Keratinocyte (primary cell): ENCODE measurements at regions not wholly inside any gene's neighbourhood (a gene's known extent, or its start where the extent isn't known, plus 50 kb on each side); places are given as distances from the start of the nearest gene placed in this dataset.

Experiments
- DNase-seq: peaks from one replicate; pipeline ENCODE4 v3.0.0-alpha.2; 2011; ENCODE audit warnings: low read depth, missing footprints, low spot score
- FAIRE-seq: peaks from 2 replicates; lab custom pipeline; 2011; peaks lifted over from hg19 to GRCh38; lab: Jason Lieb, UNC
- H2AFZ ChIP-seq: 2 replicates; pipeline ENCODE4 v1.6.0; 2012; ENCODE audit warnings: low read length, control low read depth, inconsistent platforms; ENCODE audit not compliant: control insufficient read depth
- H3K27ac ChIP-seq: 2 replicates; pipeline ENCODE4 v1.5.1; 2011; ENCODE audit warnings: low read length; ENCODE audit not compliant: control insufficient read depth, insufficient read depth
- H3K27me3 ChIP-seq: 3 replicates; pipeline ENCODE4 v1.6.0; 2011; ENCODE audit warnings: low read length; ENCODE audit not compliant: control insufficient read depth, insufficient read depth; ENCODE audit errors: extremely low read depth
- H3K36me3 ChIP-seq, 2 experiments: 2 replicates in 1 of 2; 3 replicates in 1 of 2; pipeline ENCODE4 v1.5.1; 2011; ENCODE audit warnings: low read length in 2 of 2, mild to moderate bottlenecking in 1 of 2; ENCODE audit not compliant: control insufficient read depth in 2 of 2, insufficient read depth in 2 of 2; ENCODE audit errors: extremely low read depth in 1 of 2
- H3K4me1 ChIP-seq: 3 replicates; pipeline ENCODE4 v1.5.1; 2011; ENCODE audit warnings: low read length; ENCODE audit not compliant: control insufficient read depth, insufficient read depth; ENCODE audit errors: extremely low read depth
- H3K4me2 ChIP-seq: 3 replicates; pipeline ENCODE4 v1.6.0; 2011; ENCODE audit warnings: low read depth, low read length; ENCODE audit not compliant: control insufficient read depth, insufficient read depth; ENCODE audit errors: extremely low read depth
- H3K4me3 ChIP-seq, 3 experiments: fragments of 200-600 bp in 1 of 3; sonication (generic) in 1 of 3; 2 replicates in 2 of 3; 3 replicates in 1 of 3; pipeline ENCODE4 v1.5.1; 2011 to 2016; ENCODE audit warnings: low read length in 3 of 3, mild to moderate bottlenecking in 3 of 3, control low read depth in 2 of 3, inconsistent platforms in 1 of 3, low read depth in 1 of 3, mixed read lengths in 1 of 3, mixed run types in 1 of 3, moderate library complexity in 1 of 3; ENCODE audit not compliant: control insufficient read depth in 2 of 3, insufficient read depth in 2 of 3; ENCODE audit errors: extremely low read depth in 1 of 3
- H3K79me2 ChIP-seq: 2 replicates; pipeline ENCODE4 v1.6.0; 2012; ENCODE audit warnings: low read length; ENCODE audit not compliant: control insufficient read depth, insufficient read depth
- H3K9ac ChIP-seq: 3 replicates; pipeline ENCODE4 v1.6.0; 2011; ENCODE audit warnings: low read length; ENCODE audit not compliant: control insufficient read depth, insufficient read depth; ENCODE audit errors: extremely low read depth
- H3K9me1 ChIP-seq: 3 replicates; pipeline ENCODE4 v1.6.0; 2011; ENCODE audit warnings: low read length; ENCODE audit not compliant: control insufficient read depth, insufficient read depth; ENCODE audit errors: extremely low read depth
- H3K9me3 ChIP-seq: 2 replicates; pipeline ENCODE4 v1.5.1; 2012; ENCODE audit warnings: low read depth, low read length; ENCODE audit not compliant: control insufficient read depth
- H4K20me1 ChIP-seq: 3 replicates; pipeline ENCODE4 v1.6.0; 2011; ENCODE audit warnings: low read length; ENCODE audit not compliant: control insufficient read depth, insufficient read depth; ENCODE audit errors: extremely low read depth
- EZH2 ChIP-seq: IDR thresholded peaks from one replicate; pipeline ENCODE4 v1.6.1; 2012; ENCODE audit warnings: inconsistent platforms, mild to moderate bottlenecking, low read length, moderate library complexity
- dilution Hi-C: fragments of 300-500 bp; cut with MboI; formaldehyde crosslinking; loops from one replicate; pipeline ENCODE4 v1.7.0; 2020; ENCODE audit warnings: low sequenced_read_pairs; ENCODE audit not compliant: extremely low pct_ligation_motif_present
- TF ChIP-seq, protein P1 (sequence below), 3 experiments: IDR thresholded peaks in 1 of 3; conservative IDR thresholded peaks in 1 of 3; optimal IDR thresholded peaks in 1 of 3; 2 replicates in 2 of 3; 3 replicates in 1 of 3; pipeline versions ENCODE3 to v1.5.1; 2011; ENCODE audit warnings: low read length in 3 of 3, mild to moderate bottlenecking in 3 of 3, moderate library complexity in 2 of 3, control low read depth in 1 of 3, inconsistent platforms in 1 of 3; ENCODE audit not compliant: insufficient read depth in 2 of 3; ENCODE audit errors: extremely low read depth in 1 of 3

GRCh38 chr10:31192475-31192874 is 126.5 kb upstream of the ZEB1 start:
- FAIRE-seq: no peak
- TF ChIP-seq EZH2: no peak
- TF ChIP-seq, protein P1, sequence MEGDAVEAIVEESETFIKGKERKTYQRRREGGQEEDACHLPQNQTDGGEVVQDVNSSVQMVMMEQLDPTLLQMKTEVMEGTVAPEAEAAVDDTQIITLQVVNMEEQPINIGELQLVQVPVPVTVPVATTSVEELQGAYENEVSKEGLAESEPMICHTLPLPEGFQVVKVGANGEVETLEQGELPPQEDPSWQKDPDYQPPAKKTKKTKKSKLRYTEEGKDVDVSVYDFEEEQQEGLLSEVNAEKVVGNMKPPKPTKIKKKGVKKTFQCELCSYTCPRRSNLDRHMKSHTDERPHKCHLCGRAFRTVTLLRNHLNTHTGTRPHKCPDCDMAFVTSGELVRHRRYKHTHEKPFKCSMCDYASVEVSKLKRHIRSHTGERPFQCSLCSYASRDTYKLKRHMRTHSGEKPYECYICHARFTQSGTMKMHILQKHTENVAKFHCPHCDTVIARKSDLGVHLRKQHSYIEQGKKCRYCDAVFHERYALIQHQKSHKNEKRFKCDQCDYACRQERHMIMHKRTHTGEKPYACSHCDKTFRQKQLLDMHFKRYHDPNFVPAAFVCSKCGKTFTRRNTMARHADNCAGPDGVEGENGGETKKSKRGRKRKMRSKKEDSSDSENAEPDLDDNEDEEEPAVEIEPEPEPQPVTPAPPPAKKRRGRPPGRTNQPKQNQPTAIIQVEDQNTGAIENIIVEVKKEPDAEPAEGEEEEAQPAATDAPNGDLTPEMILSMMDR (optimal IDR thresholded peaks at IDR 0.05 in 1 of 3, IDR thresholded peaks at IDR 0.05 in 1 of 3, conservative IDR thresholded peaks at IDR 0.05 in 1 of 3; ENCODE audit: extremely low read depth in 1 of 3, insufficient read depth in 2 of 3, low read length in 3 of 3): no peak

GRCh38 chr10:31194986-31195385 is 124.0 kb upstream of the ZEB1 start:
- H3K27me3 ChIP-seq: peaks cover 6% of the 10 kb centered on the region
- TF ChIP-seq, protein P1 (optimal IDR thresholded peaks at IDR 0.05 in 1 of 3, IDR thresholded peaks at IDR 0.05 in 1 of 3, conservative IDR thresholded peaks at IDR 0.05 in 1 of 3; ENCODE audit: extremely low read depth in 1 of 3, insufficient read depth in 2 of 3, low read length in 3 of 3): no peak
- TF ChIP-seq EZH2: no peak
- dilution Hi-C loops: no loop called here
- no peaks in the 10 kb centered on the region for H3K9me3 ChIP-seq
- DNase-seq: no peak
- no peak overlapping the region for H3K4me3 ChIP-seq
- H3K36me3 ChIP-seq: no peaks in the 10 kb centered on the region
- no peaks in the 10 kb centered on the region for H3K79me2 ChIP-seq
- H3K4me2 ChIP-seq: no peak overlapping the region
- H3K9me1 ChIP-seq: no peaks in the 10 kb centered on the region
- H3K27ac ChIP-seq: no peak overlapping the region
- H3K9ac ChIP-seq: no peak overlapping the region
- FAIRE-seq: no peak
- no peak overlapping the region for H2AFZ ChIP-seq
- no peaks in the 10 kb centered on the region for H4K20me1 ChIP-seq
- no peaks in the 10 kb centered on the region for H3K4me1 ChIP-seq

More at GRCh38 chr10:31192475-31192874, 126.5 kb upstream of the ZEB1 start:
- no peaks in the 10 kb centered on the region for H3K36me3 ChIP-seq
- no peak overlapping the region for H3K27ac ChIP-seq
- H3K4me2 ChIP-seq: no peak overlapping the region
- no peaks in the 10 kb centered on the region for H3K4me1 ChIP-seq
- H3K27me3 ChIP-seq: peaks cover 6% of the 10 kb centered on the region
- H3K9me3 ChIP-seq: no peaks in the 10 kb centered on the region
- no peak overlapping the region for H3K4me3 ChIP-seq
- H3K79me2 ChIP-seq: no peaks in the 10 kb centered on the region
- no peaks in the 10 kb centered on the region for H4K20me1 ChIP-seq
- H2AFZ ChIP-seq: no peak overlapping the region
- no peak overlapping the region for H3K9ac ChIP-seq
- no peaks in the 10 kb centered on the region for H3K9me1 ChIP-seq
- no peak for DNase-seq
- dilution Hi-C loops: no loop called here
